Stimulated activated CD4-positive, alpha-beta T cell treated with anti-CD3 and anti-CD28 coated beads, Interleukin-15, amount 100 ng/mL, for 24 hours (primary cell): ENCODE measurements at regions not wholly inside any gene's neighbourhood (a gene's known extent, or its start where the extent isn't known, plus 50 kb on each side); places are given as distances from the start of the nearest gene placed in this dataset.

Experiments used
- DNase-seq: peaks from one replicate; pipeline ENCODE4 v3.0.0-alpha.2; 2020

DNA sequence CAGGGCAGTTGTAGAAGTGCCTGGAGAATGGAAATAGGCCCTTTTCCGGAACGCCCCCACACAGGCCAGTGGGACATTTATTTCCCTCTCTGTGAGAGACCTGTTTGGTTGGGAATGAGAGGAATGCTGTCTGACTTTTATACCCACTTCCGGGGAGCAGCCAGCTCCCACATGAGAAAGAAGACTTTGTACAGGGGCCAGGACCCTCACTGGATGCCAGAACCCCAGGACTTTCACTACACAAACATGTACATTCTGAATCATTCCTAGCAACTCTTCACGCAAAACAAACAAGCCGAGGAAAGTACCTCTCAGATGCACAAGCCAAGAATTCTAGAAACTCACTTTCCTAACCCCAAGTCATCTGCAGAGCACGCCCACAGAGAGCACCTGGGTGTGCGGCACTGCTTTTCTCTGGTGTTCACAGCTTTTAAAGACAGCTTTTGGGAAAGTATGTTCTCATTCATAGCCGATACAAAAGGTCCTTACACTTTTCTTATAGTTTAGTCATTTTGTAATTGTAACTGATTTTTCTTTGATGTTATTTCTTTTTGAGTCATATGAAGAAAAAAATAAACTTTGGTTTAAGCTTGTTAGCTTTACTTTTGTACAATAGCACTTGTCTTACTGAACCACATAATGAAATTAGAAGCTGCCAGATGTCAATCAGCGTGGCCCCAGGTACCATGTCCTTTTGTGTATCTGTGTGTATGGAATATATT, 856.1 kb upstream of the ID2 start:
- peak; percentile 73 for DNase-seq

DNA sequence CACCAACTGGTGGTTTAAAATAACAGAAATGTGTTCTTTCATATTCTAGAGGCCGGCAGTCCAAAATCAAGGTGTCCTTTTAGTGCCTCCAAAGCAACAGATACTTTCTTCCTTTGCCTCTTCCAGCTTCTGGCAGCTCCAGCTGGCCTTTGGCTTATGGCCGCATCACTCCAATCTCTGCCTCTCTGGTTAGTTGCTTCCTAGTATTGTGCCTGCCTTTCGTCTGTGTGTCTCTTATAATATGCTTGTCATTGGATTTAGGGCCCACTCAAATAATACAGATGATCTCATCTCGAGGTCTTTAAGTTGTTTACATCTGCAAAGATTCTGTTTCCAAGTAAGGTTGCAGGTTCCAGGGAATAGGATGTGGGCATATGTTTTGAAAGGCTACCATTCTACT, 855.2 kb upstream of the ID2 start:
- no peak for DNase-seq

DNA sequence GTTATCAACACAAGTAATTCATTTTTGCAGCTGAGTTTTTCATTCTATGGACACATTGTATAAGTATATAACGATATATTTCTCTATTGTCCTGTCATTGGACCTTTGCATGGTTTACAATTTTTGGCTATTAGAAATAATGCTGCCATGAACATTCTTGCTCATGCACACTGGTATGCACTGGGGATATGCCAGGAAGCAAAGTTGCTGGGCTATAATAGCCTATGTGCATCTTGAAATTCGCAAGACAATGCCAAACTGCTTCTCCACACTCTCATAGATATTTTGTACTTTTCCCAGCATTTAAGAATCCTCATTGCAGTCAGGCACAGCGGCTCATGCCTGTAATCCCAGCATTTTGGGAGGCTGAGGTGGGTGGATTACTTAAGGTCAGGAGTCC, 852.6 kb upstream of the ID2 start:
- no peak for DNase-seq

DNA sequence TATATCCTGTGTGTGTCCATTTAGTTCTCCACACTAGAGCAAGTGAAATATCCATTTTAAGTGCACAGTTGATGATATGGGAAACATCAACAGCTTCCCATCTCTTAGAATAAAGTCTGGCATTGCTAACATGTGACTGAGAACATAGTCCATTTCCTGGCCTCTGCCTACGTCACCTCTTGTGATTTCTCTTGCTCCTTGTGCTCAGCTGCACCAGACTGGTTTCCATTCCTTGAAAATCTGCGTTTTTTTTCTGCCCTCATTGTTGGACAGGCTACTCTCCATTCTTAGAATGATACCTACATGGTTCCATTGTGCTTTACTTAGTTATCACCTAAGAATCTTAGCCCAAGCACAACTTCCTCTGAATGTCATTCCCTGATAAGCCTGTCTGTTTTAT, 851.2 kb upstream of the ID2 start:
- DNase-seq = no peak

DNA sequence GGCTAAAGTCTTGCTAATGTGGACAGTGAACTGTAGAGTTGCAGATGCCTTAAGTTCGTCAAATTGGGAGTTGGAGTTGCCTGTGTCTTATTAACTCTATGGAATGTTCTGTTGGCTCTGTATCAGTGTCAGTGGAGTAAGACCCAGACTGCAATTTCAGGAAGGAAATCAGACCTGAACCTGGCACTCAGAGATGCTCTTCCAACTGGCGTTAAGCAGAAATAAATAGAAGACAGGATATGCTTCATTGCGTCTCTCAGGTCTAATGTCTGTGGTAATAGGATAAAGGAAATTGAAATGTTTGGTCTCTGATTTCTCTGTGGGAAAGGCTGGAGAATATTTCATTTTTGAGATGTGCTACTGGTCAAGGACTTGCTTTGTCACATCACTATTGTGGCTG, 846.7 kb upstream of the ID2 start:
- no peak for DNase-seq

DNA sequence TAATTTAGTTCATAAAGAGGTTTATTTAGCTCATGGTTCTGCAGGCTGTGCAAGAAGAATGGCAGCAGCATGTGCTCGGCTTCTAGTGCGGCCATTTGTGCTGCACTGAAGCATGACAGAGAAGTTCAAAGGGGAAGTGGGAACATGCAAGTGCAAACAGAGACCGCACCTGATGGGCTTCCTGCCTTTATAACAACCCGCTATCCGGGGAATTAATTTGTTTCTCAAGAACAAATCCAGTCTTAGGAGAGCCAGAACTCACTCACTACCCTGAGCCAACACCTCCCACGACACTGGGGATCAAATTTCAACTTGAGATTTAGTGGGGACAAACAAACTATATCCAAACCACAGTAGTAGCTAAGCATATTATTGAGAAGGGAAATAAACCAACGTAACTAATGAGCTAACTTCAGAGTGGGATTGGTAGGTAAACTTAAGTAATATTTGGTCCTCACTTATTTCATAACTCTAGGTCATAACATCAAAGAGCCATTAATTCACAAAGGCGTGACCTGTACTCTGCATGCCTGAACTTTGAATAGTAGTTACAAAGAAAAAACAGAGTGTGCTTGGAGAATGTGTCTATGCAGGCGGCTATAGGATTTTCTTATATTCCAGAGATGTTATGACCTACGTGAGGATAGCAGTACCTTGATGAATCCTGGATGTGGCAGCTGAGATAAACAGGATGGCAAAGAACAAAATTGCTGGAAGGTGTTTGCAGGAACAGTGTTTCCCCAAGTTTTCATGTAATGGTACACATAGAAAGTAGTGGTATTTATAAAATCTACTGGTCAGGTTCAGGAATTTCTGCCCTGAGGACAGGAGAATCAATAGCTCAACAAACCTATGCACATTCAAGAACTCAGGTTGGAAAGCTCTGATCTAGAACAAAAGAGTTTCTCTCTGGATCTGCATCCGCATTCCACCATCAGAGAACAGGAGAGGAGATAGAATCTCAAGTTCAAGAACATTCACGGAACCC, 845.9 kb upstream of the ID2 start:
- no peak for DNase-seq

DNA sequence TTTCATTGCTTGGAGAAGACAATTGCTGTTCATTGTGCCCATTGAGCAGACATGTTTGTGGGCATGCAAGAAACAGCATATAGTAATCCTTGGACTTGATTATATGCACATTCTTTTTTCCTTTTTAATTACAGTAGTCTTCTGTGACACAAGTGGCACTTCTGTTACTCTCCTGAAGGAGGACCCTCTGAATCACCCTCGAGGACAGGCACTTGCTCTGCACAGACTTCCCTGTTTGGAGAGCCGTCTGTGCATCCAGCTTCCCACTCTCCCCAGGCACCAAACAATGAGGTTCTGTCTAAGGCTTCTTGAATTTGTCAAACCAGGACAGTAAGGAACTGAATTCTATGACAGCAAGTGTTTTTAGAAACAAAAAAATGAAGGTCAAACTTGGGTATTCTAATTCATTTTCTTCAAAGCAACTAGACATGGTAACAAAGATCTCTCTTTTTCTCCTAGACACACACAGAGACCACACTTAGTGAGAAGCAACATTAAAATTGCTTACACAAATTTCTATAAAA, 844.6 kb upstream of the ID2 start:
- no peak for DNase-seq

DNA sequence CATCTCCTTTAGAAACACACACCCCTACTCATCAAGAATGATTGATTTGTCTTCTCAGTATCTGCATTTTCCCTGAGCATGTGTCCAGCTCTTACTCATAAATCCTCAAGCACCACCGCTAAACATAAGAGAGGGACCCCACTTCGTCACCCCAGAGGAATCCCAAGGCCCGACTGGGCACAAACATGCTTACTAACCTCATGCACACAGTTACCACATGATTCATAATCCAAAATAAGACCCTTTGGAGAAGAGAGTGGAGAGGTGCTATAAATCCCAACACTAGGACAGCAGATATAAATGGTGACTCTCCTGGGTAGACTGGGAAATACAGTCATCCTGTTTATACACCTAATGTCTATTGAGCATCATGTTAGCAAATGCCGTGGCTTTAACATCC, 843.2 kb upstream of the ID2 start:
- no peak for DNase-seq

DNA sequence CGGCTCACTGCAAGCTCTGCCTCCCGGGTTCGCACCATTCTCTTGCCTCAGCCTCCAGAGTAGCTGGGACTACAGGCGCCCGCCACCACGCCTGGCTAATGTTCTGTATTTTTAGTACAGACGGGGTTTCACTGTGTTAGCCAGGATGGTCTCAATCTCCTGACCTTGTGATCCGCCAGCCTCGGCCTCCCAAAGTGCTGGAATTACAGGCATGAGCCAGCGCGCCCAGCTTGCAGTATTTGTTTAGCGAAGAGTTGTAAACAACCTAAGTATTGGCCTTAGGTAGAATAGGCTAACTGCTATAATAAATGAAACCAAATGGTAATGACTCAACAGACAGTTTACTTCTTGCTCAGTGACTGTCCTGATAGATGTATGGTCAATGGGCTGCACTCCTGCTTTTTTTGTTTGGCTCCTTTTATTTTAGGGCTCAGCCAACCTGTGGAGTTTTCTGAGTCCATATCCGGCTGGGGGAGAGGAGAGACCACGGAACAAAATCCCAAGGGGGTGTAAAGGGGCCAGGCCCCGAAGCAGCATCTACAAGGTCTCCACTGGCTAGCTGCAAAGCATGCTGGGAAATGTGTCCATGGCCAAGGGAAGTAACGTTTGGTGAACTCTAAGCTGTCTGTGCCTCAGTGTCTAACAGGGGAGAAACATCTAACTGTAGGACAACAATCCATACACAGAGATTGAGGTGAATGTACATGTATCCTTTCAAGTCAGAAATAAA, 841.0 kb upstream of the ID2 start:
- DNase-seq = no peak

DNA sequence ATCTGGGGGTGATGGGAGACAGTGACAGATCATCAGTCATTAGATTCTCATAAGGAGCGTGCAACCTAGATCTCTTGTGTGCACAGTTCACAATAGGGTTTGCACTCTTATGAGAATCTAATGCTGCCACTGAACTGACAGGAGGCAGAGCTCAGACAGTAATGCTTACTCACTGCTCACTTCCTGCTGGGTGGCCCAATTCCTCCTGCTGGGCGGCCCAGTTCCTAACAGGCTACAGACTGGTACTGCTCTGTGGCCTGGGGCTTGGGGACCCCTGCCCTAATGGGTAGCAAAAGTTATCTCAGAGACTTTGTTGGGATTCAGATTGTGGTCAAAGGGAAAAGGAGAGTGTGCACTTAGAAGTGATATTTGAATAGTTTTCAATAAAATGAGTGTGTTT, 840.1 kb upstream of the ID2 start:
- DNase-seq = no peak

DNA sequence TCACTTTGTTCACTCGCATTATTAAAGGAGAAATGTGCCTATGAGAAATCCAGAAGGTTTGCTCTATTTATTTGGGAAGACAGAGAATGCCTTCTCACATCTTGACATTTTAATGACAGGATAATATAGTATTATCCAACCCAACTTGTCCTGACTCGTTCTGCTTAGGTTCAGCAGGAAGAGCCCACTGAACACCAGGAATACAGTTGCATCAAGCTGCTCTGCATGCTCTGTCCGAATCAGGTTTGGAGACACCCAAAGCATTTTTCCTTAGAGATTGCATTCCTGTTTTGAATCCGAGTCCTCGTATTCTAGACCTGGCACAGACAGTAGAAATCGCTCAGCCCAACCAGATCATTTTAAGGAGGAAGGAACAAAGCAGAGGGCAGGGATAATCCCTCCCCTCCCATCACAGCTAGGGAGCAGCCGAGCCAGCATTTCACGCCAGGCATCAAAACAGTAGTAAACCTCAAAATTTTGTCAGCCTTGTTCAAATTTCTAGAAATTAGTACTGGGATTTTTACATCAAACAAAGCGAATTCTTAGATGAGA, 837.4 kb upstream of the ID2 start:
- DNase-seq = no peak

DNA sequence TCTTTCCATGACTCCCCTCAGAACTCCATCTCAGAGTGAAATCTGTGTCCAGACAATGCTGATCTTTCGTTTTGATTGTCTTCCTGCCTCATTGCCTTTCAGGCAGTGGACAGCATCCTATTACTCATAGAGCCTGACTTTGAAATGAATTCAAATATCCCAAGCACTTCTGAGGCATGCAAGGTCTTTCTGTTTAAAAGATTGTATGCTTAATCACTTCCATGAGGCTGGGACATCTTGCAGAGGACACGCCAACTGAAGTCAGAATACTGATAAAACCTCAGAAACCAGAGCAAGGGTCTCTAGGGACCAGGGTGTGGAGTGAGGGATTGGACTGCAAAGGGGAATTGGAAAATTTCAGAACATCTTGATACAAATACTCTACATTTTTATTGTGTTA, 836.5 kb upstream of the ID2 start:
- DNase-seq = no peak

DNA sequence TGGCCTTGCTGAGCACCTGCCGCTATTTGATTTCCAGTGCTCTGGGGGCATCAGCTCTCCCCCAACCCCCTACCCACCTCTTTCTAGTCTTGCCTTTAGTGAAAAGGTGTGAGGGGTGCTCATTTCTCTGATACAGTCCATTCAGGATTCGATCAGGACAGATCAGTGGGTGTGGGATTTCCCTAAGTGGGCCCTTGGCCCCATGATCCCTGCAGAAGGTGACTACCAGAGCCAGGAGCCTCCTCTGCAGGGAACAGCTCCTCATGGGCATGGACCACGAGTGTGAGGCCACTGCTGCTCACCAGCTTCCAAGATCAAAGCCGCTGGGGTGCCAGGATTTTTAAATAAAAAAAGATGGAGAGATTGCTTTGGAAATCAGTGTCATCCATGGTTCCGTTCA, 835.2 kb upstream of the ID2 start:
- DNase-seq = no peak

DNA sequence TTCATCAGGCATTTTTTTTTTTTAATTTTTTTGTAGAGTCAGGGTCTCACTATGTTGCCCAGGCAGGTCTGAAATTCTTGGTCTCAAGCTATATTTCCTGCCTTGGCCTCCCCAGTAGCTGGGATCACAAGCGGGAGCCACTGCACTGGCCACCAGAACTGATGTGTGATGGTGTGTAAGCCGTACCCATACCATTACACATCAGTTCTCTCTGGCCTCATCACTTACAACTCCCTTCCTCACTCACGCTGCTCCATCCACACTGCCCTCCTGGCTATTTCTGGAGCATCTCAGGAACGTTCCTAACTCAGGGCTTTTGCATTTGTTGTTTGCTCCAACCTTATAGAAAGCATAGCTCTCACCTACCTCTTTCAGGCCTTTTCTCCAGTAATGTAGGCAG, 834.5 kb upstream of the ID2 start:
- no peak for DNase-seq

DNA sequence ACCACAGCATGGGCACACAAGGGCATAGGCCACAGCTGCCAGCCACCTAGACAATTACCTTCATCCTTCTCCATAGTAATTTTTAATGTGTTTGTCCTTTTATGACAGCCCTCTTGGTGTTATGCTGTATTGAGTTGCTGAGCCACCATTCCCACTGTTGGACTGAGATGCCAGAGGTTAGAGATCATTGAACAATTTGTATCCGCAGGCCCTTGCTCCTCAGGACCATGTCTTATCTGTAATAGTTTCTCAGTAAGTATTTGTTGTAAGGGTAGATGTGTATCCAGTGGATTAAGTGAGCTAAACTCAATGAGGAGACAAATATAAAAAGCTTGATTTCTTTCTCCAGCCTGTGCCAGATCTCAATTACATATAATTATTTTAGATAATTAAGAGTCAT, 832.8 kb upstream of the ID2 start:
- DNase-seq = no peak

DNA sequence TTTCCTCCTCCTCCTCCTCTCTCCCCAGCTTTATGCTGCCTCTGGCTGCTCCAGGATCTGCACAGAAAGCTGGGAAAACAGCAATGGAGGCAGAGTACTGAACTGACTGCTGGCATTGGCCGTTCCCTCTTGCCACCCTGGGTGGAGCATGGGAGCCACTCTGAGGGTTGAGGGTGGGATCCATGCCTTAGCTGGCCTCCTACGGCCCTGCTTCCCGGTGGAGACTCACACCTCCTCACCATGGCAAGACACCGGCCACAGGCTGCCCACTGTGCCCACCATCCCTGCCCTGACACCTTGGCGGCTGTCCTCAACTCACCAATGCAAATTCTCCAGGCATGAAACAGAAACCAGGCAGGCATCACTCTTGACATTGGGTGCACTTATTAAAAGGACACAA, 832.3 kb upstream of the ID2 start:
- DNase-seq = no peak

DNA sequence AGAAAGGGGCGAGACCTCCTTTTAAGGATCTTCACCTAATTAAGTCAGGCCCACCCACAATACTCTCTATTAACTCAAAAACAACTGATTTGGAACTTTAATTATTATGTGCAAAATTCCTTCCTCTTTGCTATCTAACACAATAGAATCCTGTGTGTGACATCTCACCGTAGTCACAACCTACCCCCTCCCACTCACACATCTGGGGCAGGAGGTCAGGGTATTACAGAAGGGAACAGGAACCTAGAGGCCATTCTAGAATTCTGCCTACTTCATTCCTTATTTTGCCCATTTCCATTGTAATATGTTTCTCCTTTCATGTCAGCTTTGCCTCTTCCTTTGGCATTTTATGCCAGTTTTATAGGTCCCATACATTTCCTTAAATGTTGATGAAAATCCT, 829.3 kb upstream of the ID2 start:
- no peak for DNase-seq

DNA sequence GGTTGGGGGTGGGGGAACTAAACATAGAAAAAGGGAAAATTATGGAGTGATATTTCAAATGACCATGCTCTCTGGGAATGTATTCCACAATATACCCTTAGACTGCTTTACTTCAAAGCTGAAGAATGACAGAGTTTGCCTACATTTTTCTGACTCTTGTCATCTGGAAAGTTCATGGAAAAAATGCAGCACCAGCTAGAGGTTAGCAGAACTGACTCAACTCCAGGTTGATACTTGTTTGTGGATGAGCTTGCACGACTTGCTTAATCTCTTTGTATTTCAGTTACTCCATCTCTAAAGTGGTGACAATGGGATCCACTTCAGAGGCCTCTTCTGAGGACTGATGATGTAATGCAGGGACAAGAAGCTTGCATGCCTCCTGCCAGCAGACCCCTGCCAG, 824.0 kb upstream of the ID2 start:
- no peak for DNase-seq

DNA sequence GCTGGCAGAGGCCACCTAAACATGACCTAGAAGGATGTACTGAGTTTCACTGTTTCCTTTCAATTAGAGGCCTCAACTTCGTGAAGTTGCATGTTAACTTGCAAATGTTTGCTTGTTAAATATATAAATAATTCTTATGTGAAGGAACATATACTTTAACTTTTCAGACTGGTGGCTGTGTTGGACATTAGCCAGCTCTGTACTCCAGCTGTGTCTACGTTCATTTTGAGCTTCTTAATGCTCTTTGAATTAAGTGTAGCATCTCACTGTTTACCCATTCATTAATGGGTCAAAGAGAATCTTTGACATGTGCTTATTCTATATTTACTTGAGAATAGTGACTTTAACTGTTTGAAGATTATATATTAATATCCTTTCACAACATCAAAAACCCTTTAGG, 823.2 kb upstream of the ID2 start:
- no peak for DNase-seq

DNA sequence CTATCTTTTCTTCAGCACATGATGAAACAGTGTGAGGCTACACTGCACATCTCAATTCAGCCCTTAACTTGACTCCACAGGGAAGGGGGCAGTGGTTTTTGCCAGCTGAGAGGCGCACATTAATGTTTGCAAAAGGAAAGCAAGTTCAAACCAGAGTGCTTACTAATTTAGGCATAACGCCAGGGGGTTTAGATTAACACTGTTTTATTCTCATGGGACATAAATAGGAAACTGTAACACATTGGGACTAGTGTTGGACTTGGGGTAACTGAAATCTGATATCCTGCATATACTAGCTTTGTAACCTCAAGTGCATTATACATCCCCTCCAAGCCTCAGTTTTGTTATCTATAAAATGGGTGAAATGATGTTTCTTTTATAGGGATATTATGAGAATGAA, 821.2 kb upstream of the ID2 start:
- no peak for DNase-seq

DNA sequence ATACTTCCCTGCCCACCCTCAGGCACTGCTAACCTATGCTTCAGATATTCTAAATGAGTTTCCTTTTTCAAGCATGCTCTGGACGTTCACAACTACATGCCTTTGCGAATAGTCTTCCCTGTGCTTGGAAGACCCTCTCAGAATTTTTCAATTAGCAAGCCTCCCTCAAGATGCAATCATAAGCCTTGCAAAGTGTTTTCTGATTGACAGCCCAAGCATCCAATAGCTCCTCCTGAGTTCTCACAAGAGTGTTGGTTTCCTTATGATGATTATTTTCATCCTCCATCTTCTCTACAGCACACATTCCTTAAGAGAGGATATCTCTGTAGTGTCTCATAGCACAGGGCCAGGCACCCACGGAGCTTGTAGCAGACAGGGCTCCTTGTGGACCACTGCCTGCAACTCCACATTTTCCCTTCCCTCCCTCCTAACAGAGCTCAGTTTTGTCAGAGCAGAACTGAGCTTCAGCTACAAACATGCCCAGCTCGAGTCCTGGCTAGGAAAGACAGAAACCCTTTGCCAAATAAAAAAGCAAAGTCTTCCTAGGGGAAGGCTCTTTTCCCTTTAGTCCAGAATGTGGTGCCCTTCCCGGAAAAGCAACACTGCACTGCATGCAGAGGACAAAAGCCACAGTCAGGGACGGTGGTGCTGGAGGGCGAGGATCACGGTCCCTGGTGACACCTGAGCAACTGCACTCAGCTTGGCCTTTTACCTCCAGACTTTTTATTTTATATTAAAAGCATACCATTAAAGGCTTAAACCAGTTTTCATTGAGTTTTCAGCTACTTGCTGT, 819.8 kb upstream of the ID2 start:
- no peak for DNase-seq

DNA sequence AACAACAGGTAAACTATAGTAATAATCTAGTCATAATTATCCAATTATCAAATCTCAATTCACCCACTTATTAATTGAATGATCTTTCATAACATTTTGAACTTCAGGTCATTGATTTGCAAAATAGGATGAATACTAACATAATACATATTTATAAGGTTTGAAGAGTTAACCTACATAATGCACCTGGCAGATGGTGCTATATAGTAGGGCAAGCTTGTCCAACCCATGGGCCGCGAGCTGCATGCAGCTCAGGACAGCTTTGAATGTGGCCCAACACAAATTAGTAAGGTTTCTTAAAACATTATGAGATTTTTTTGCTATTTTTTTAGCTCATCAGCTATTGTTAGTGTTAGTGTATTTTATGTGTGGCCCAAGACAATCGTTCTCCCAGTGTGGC, 815.8 kb upstream of the ID2 start:
- no peak for DNase-seq
